Trophoblast cell (in vitro differentiated cells and primary cell): ENCODE measurements at regions not wholly inside any gene's neighbourhood (a gene's known extent, or its start where the extent isn't known, plus 50 kb on each side); places are given as distances from the start of the nearest gene placed in this dataset.

Experiments used
- DNase-seq, 2 donors: peaks; one replicate each; pipeline ENCODE4 v3.0.0-alpha.2; 2016
- H2AFZ ChIP-seq: 2 replicates; pipeline ENCODE4 v1.6.1; 2013; ENCODE audit warnings: low read length, moderate library complexity, mild to moderate bottlenecking; ENCODE audit not compliant: insufficient read depth, poor library complexity
- H2AK5ac ChIP-seq: 2 replicates; pipeline ENCODE4 v1.6.1; 2013; ENCODE audit warnings: mild to moderate bottlenecking, low read length
- H2BK120ac ChIP-seq: 2 replicates; pipeline ENCODE4 v1.6.1; 2013; ENCODE audit warnings: low read length, mild to moderate bottlenecking, moderate library complexity; ENCODE audit not compliant: insufficient read depth, poor library complexity
- H2BK12ac ChIP-seq: 2 replicates; pipeline ENCODE4 v1.6.1; 2013; ENCODE audit warnings: mild to moderate bottlenecking, low read length, moderate library complexity
- H2BK5ac ChIP-seq: 2 replicates; pipeline ENCODE4 v1.6.1; 2013; ENCODE audit warnings: low read length, low read depth, moderate library complexity, mild to moderate bottlenecking; ENCODE audit not compliant: poor library complexity
- H3K14ac ChIP-seq: 2 replicates; pipeline ENCODE4 v1.6.1; 2013; ENCODE audit warnings: mild to moderate bottlenecking, low read length
- H3K18ac ChIP-seq: 2 replicates; pipeline ENCODE4 v1.6.1; 2013; ENCODE audit warnings: mild to moderate bottlenecking, low read length
- H3K23ac ChIP-seq: 2 replicates; pipeline ENCODE4 v1.6.1; 2013; ENCODE audit warnings: low read length
- H3K27ac ChIP-seq: 2 replicates; pipeline ENCODE4 v1.5.1; 2013; ENCODE audit warnings: low read depth, mild to moderate bottlenecking, inconsistent platforms, low read length, moderate library complexity
- H3K27me3 ChIP-seq: 2 replicates; pipeline ENCODE4 v1.6.1; 2013; ENCODE audit warnings: inconsistent platforms, mild to moderate bottlenecking, low read length, moderate library complexity; ENCODE audit not compliant: insufficient read depth
- H3K36me3 ChIP-seq, 2 experiments: 1 replicate in 1 of 2; 2 replicates in 1 of 2; pipeline ENCODE4 v1.6.1; 2013; ENCODE audit warnings: low read length in 2 of 2, mild to moderate bottlenecking in 2 of 2, moderate library complexity in 1 of 2; ENCODE audit not compliant: insufficient read depth in 2 of 2, control insufficient read depth in 1 of 2
- H3K4ac ChIP-seq: 2 replicates; pipeline ENCODE4 v1.6.1; 2013; ENCODE audit warnings: low read depth, mild to moderate bottlenecking, low read length, moderate library complexity
- H3K4me1 ChIP-seq, 2 experiments: 1 replicate in 1 of 2; 2 replicates in 1 of 2; pipeline ENCODE4 v1.6.1; 2013; ENCODE audit warnings: low read length in 2 of 2, mild to moderate bottlenecking in 2 of 2, moderate library complexity in 1 of 2; ENCODE audit not compliant: insufficient read depth in 2 of 2, control insufficient read depth in 1 of 2
- H3K4me2 ChIP-seq: 2 replicates; pipeline ENCODE4 v1.6.1; 2013; ENCODE audit warnings: inconsistent platforms, mild to moderate bottlenecking, low read length, moderate library complexity
- H3K4me3 ChIP-seq: 2 replicates; pipeline ENCODE4 v1.5.1; 2013; ENCODE audit warnings: mild to moderate bottlenecking, low read depth, low read length, inconsistent platforms
- H3K79me1 ChIP-seq: one replicate; pipeline ENCODE4 v1.6.1; 2013; ENCODE audit warnings: low read length
- H3K79me2 ChIP-seq: 2 replicates; pipeline ENCODE4 v1.6.1; 2013; ENCODE audit warnings: low read length, mild to moderate bottlenecking; ENCODE audit not compliant: control insufficient read depth, insufficient read depth, poor library complexity
- H3K9ac ChIP-seq: 2 replicates; pipeline ENCODE4 v1.6.1; 2013; ENCODE audit warnings: mild to moderate bottlenecking, low read length
- H3K9me3 ChIP-seq: 2 replicates; pipeline ENCODE4 v1.6.1; 2013; ENCODE audit warnings: low read depth, mild to moderate bottlenecking, control low read depth, inconsistent platforms, low read length; ENCODE audit not compliant: insufficient read depth
- H4K12ac ChIP-seq: 2 replicates; pipeline ENCODE4 v1.6.1; 2013; ENCODE audit warnings: low read depth, mild to moderate bottlenecking, low read length, moderate library complexity
- H4K8ac ChIP-seq: 2 replicates; pipeline ENCODE4 v1.6.1; 2013; ENCODE audit warnings: low read depth, mild to moderate bottlenecking, low read length, moderate library complexity
- H4K91ac ChIP-seq: one replicate; pipeline ENCODE4 v1.6.1; 2013; ENCODE audit warnings: low read depth, mild to moderate bottlenecking, low read length, moderate library complexity
- WGBS: extraction: QIAGEN DNeasy Blood & Tissue Kit; methylation state at CpG from one replicate; pipeline ENCODE4 v1.1.7; 2013; ENCODE audit warnings: missing lambda C conversion rate; ENCODE audit not compliant: insufficient read length, insufficient coverage; ENCODE audit errors: extremely low coverage; 5-methylcytosine and 5-hydroxymethylcytosine counted together

GRCh38 chr13:99898421-99898820 lies 73.1 kb downstream of the ZIC5 start:
- no peak overlapping the region for H4K8ac ChIP-seq
- H3K23ac ChIP-seq = no peak overlapping the region
- no peak overlapping the region for H2BK5ac ChIP-seq
- H3K4me2 ChIP-seq = no peak overlapping the region
- no peak overlapping the region for H3K4ac ChIP-seq
- no peak overlapping the region for H2AK5ac ChIP-seq
- no peak overlapping the region for H3K4me3 ChIP-seq
- no peak overlapping the region for H2AFZ ChIP-seq
- H3K79me2 ChIP-seq = no peaks in the 10 kb centered on the region
- no peak overlapping the region for H3K27ac ChIP-seq
- no peaks in the 10 kb centered on the region for H3K79me1 ChIP-seq
- DNase-seq = no peak
- H3K27me3 ChIP-seq = peaks cover 23% of the 10 kb centered on the region
- H4K12ac ChIP-seq = no peak overlapping the region
- WGBS = no CpG with 5 or more reads among the region's 7 CpGs
- H4K91ac ChIP-seq = no peak overlapping the region
- H3K9ac ChIP-seq = no peak overlapping the region
- H3K9me3 ChIP-seq = peaks cover 14% of the 10 kb centered on the region
- peaks cover 0 to 4% of the 10 kb centered on the region in 2 experiments for H3K4me1 ChIP-seq
- no peak overlapping the region for H2BK12ac ChIP-seq
- H3K14ac ChIP-seq = no peak overlapping the region
- H3K36me3 ChIP-seq = no peaks in the 10 kb centered on the region
- H2BK120ac ChIP-seq = no peak overlapping the region
- no peak overlapping the region for H3K18ac ChIP-seq

- H3K4ac ChIP-seq = no peak overlapping the region
- no peak overlapping the region for H3K14ac ChIP-seq
- no peak overlapping the region for H2BK5ac ChIP-seq
- no peak overlapping the region for H3K18ac ChIP-seq
- no peak overlapping the region for H3K4me2 ChIP-seq
- H4K91ac ChIP-seq = no peak overlapping the region
- H4K8ac ChIP-seq = no peak overlapping the region
- H3K9me3 ChIP-seq = peaks cover 14% of the 10 kb centered on the region
- peaks cover 0 to 4% of the 10 kb centered on the region in 2 experiments for H3K4me1 ChIP-seq
- H2BK12ac ChIP-seq = no peak overlapping the region
- WGBS = no CpG with 5 or more reads among the region's 7 CpGs
- no peaks in the 10 kb centered on the region for H3K79me2 ChIP-seq
- H3K9ac ChIP-seq = no peak overlapping the region
- no peak overlapping the region for H2BK120ac ChIP-seq
- no peak overlapping the region for H2AK5ac ChIP-seq
- no peak overlapping the region for H3K27ac ChIP-seq
- H4K12ac ChIP-seq = no peak overlapping the region
- no peak overlapping the region for H3K4me3 ChIP-seq
- H2AFZ ChIP-seq = no peak overlapping the region
- H3K23ac ChIP-seq = no peak overlapping the region
- no peak for DNase-seq
- H3K36me3 ChIP-seq = no peaks in the 10 kb centered on the region
- H3K27me3 ChIP-seq = peaks cover 23% of the 10 kb centered on the region
- H3K79me1 ChIP-seq = no peaks in the 10 kb centered on the region
Observed at GRCh38 chr13:99897076-99897440, 74.5 kb downstream of the ZIC5 start.

GRCh38 chr13:99896369-99897075 lies 75.0 kb downstream of the ZIC5 start:
- Histone ChIP-seq H3K4ac (no peak overlapping the region), H2BK120ac (no peak overlapping the region), H2BK5ac (no peak overlapping the region), H3K23ac (no peak overlapping the region), H2AFZ (no peak overlapping the region), H3K18ac (no peak overlapping the region), H3K27me3 (peaks cover 23% of the 10 kb centered on the region), H4K8ac (no peak overlapping the region), H3K4me3 (no peak overlapping the region), H3K4me2 (no peak overlapping the region), H3K4me1 (peaks cover 0 to 4% of the 10 kb centered on the region in 2 experiments), H4K12ac (no peak overlapping the region), H3K79me2 (no peaks in the 10 kb centered on the region), H2BK12ac (no peak overlapping the region), H3K36me3 (no peaks in the 10 kb centered on the region), H3K9ac (no peak overlapping the region), H2AK5ac (no peak overlapping the region), H3K27ac (no peak overlapping the region), H3K79me1 (no peaks in the 10 kb centered on the region), H3K14ac (no peak overlapping the region), H4K91ac (no peak overlapping the region), H3K9me3 (peaks cover 14% of the 10 kb centered on the region)
- DNase-seq = no peak
- no CpG with 5 or more reads among the region's 37 CpGs for WGBS

- no CpG with 5 or more reads among the region's 100 CpGs for WGBS
- H4K91ac ChIP-seq = no peak overlapping the region
Observed at GRCh38 chr13:99895444-99896368, 75.9 kb downstream of the ZIC5 start.

More at GRCh38 chr13:99895444-99896368, 75.9 kb downstream of the ZIC5 start:
- Histone ChIP-seq H3K18ac (no peak overlapping the region), H3K14ac (no peak overlapping the region), H3K79me2 (no peaks in the 10 kb centered on the region), H2BK120ac (no peak overlapping the region), H3K4me3 (no peak overlapping the region), H2BK5ac (no peak overlapping the region), H3K4me2 (peak overlapping the region; percentile 15), H3K36me3 (no peaks in the 10 kb centered on the region), H4K12ac (no peak overlapping the region), H4K8ac (no peak overlapping the region), H3K4ac (no peak overlapping the region), H3K27ac (no peak overlapping the region), H3K9me3 (peaks cover 14% of the 10 kb centered on the region), H3K9ac (no peak overlapping the region), H3K23ac (no peak overlapping the region), H3K79me1 (no peaks in the 10 kb centered on the region), H3K27me3 (peaks cover 23% of the 10 kb centered on the region), H2AFZ (peak overlapping the region; percentile 17), H3K4me1 (peaks cover 0 to 4% of the 10 kb centered on the region in 2 experiments), H2BK12ac (no peak overlapping the region), H2AK5ac (no peak overlapping the region)
- DNase-seq = no peak
